HEK293 (cell line): ENCODE measurements at regions not wholly inside any gene's neighbourhood (a gene's known extent, or its start where the extent isn't known, plus 50 kb on each side); places are given as distances from the start of the nearest gene placed in this dataset.

Experiments used
- CTCF ChIA-PET: fragments of 350-600 bp; formaldehyde crosslinking; extraction: SDS; loops from one replicate; lab custom pipeline; 2021; ENCODE audit warnings: antibody characterized with exemption; lab: Yijun Ruan, JAX
- POLR2A ChIA-PET: fragments of 300-600 bp; formaldehyde crosslinking; extraction: SDS; loops from one replicate; lab custom pipeline; 2020; ENCODE audit warnings: antibody characterized with exemption, inconsistent platforms; lab: Yijun Ruan, JAX
- H3K27ac ChIP-seq: fragments of 200-500 bp; sonication (Bioruptor generic); 2 replicates; pipeline ENCODE4 v1.5.1; 2014; ENCODE audit warnings: low read depth, low read length, control low read depth, inconsistent platforms; ENCODE audit errors: extremely low read depth
- H3K36me3 ChIP-seq, 2 experiments: fragments of 200-500 bp in 1 of 2; sonication (Bioruptor generic) in 1 of 2; 1 replicate in 1 of 2; 2 replicates in 1 of 2; pipeline ENCODE4 v1.5.1; 2014 to 2017; ENCODE audit warnings: inconsistent platforms in 2 of 2, low read length in 2 of 2; ENCODE audit not compliant: control insufficient read depth in 2 of 2, insufficient read depth in 1 of 2
- H3K4me1 ChIP-seq: fragments of 200-500 bp; sonication (Bioruptor generic); 2 replicates; pipeline ENCODE4 v1.5.1; 2014; ENCODE audit warnings: mild to moderate bottlenecking, low read length, inconsistent platforms; ENCODE audit not compliant: control insufficient read depth, insufficient read depth
- H3K4me3 ChIP-seq: 2 replicates; pipeline ENCODE4 v1.5.1; 2011; ENCODE audit warnings: low read depth, mild to moderate bottlenecking, control low read depth, low read length, moderate library complexity
- H3K9me3 ChIP-seq: fragments of 200-500 bp; sonication (Bioruptor generic); 2 replicates; pipeline ENCODE4 v1.5.1; 2014; ENCODE audit warnings: low read depth, low read length, inconsistent platforms; ENCODE audit not compliant: control insufficient read depth, insufficient read depth
- HOXC10 ChIP-seq: sonication (generic); formaldehyde crosslinking; IDR thresholded peaks from 2 replicates; pipeline ENCODE4 v1.8.1; 2023; ENCODE audit warnings: mild to moderate bottlenecking, missing genetic modification reagents
- HOXD13 ChIP-seq: sonication (generic); formaldehyde crosslinking; IDR thresholded peaks from 2 replicates; pipeline ENCODE4 v1.8.0; 2022; ENCODE audit warnings: missing genetic modification reagents, borderline replicate concordance
- SCRT2 ChIP-seq: fragments of 450-650 bp; formaldehyde crosslinking; IDR thresholded peaks from 2 replicates; pipeline ENCODE4 v1.5.1; 2016; ENCODE audit warnings: missing biosample characterization, missing genetic modification characterization
- SP3 ChIP-seq: fragments of 450-650 bp; formaldehyde crosslinking; IDR thresholded peaks from 2 replicates; pipeline ENCODE4 v1.5.1; 2016; ENCODE audit warnings: missing biosample characterization, missing genetic modification characterization
- TCF7L2 ChIP-seq: IDR thresholded peaks from 2 replicates; pipeline ENCODE4 v1.6.1; 2011; ENCODE audit warnings: low read depth, mild to moderate bottlenecking, inconsistent platforms, low read length, moderate library complexity, borderline replicate concordance
- YY1 ChIP-seq: fragments of 450-650 bp; formaldehyde crosslinking; IDR thresholded peaks from 2 replicates; pipeline ENCODE4 v1.5.1; 2018; ENCODE audit warnings: missing biosample characterization, missing genetic modification characterization
- ZBTB1 ChIP-seq: fragments of 450-650 bp; formaldehyde crosslinking; IDR thresholded peaks from 2 replicates; pipeline ENCODE4 v1.5.1; 2016; ENCODE audit warnings: missing biosample characterization, missing genetic modification characterization
- ZFP3 ChIP-seq: fragments of 450-650 bp; formaldehyde crosslinking; IDR thresholded peaks from 2 replicates; pipeline ENCODE4 v1.5.1; 2016; ENCODE audit warnings: low read depth, missing biosample characterization, missing genetic modification characterization
- ZNF112 ChIP-seq: fragments of 450-650 bp; formaldehyde crosslinking; IDR thresholded peaks from 2 replicates; pipeline ENCODE4 v1.5.0; 2017; ENCODE audit warnings: missing biosample characterization, missing genetic modification characterization
- ZNF133 ChIP-seq: fragments of 450-650 bp; formaldehyde crosslinking; IDR thresholded peaks from 2 replicates; pipeline ENCODE4 v1.5.1; 2016; ENCODE audit warnings: missing biosample characterization, missing genetic modification characterization
- ZNF19 ChIP-seq: fragments of 450-650 bp; formaldehyde crosslinking; IDR thresholded peaks from 2 replicates; pipeline ENCODE4; 2016; ENCODE audit warnings: missing biosample characterization, missing genetic modification characterization, low read depth
- ZNF341 ChIP-seq: fragments of 450-650 bp; formaldehyde crosslinking; IDR thresholded peaks from 2 replicates; pipeline ENCODE4; 2016; ENCODE audit warnings: low read depth, missing biosample characterization, missing genetic modification characterization
- ZNF350 ChIP-seq: fragments of 450-650 bp; formaldehyde crosslinking; IDR thresholded peaks from 2 replicates; pipeline ENCODE4 v1.5.0; 2017; ENCODE audit warnings: missing biosample characterization, mild to moderate bottlenecking, missing genetic modification characterization
- ZNF37A ChIP-seq: fragments of 450-650 bp; IDR thresholded peaks from 2 replicates; pipeline ENCODE4 v1.5.1; 2018; ENCODE audit warnings: missing biosample characterization, missing genetic modification characterization
- ZNF670 ChIP-seq: fragments of 450-650 bp; formaldehyde crosslinking; IDR thresholded peaks from 2 replicates; pipeline ENCODE4 v1.5.1; 2016; ENCODE audit warnings: missing biosample characterization, missing genetic modification characterization, low read depth
- ZNF677 ChIP-seq: fragments of 450-650 bp; IDR thresholded peaks from 2 replicates; pipeline ENCODE4 v1.5.0; 2018; ENCODE audit warnings: missing biosample characterization, mild to moderate bottlenecking, missing genetic modification characterization, moderate library complexity
- ZSCAN23 ChIP-seq: fragments of 450-650 bp; formaldehyde crosslinking; IDR thresholded peaks from 2 replicates; pipeline ENCODE4 v1.5.1; 2016; ENCODE audit warnings: missing biosample characterization, missing genetic modification characterization
- ZXDB ChIP-seq: fragments of 450-650 bp; formaldehyde crosslinking; IDR thresholded peaks from 2 replicates; pipeline ENCODE4 v1.5.1; 2016; ENCODE audit warnings: missing biosample characterization, missing genetic modification characterization
- TF ChIP-seq, protein P1 (sequence below): fragments of 450-650 bp; formaldehyde crosslinking; IDR thresholded peaks from 2 replicates; pipeline ENCODE4 v1.5.1; 2016; ENCODE audit warnings: missing biosample characterization, missing genetic modification characterization
- TF ChIP-seq, protein P2 (sequence below): fragments of 450-650 bp; formaldehyde crosslinking; IDR thresholded peaks from 2 replicates; pipeline ENCODE4 v1.5.1; 2016; ENCODE audit warnings: missing biosample characterization, missing genetic modification characterization
- TF ChIP-seq, protein P3 (sequence below): fragments of 450-650 bp; formaldehyde crosslinking; IDR thresholded peaks from 2 replicates; pipeline ENCODE4 v1.5.1; 2016; ENCODE audit warnings: missing biosample characterization, missing genetic modification characterization
- TF ChIP-seq, protein P4 (sequence below): sonication (generic); formaldehyde crosslinking; IDR thresholded peaks from 2 replicates; pipeline ENCODE4 v1.8.1; 2022; ENCODE audit warnings: mild to moderate bottlenecking, moderate library complexity, missing genetic modification reagents
- TF ChIP-seq, protein P5 (sequence below): fragments of 450-650 bp; formaldehyde crosslinking; IDR thresholded peaks from 2 replicates; pipeline ENCODE4 v1.5.1; 2016; ENCODE audit warnings: missing biosample characterization, missing genetic modification characterization

DNA sequence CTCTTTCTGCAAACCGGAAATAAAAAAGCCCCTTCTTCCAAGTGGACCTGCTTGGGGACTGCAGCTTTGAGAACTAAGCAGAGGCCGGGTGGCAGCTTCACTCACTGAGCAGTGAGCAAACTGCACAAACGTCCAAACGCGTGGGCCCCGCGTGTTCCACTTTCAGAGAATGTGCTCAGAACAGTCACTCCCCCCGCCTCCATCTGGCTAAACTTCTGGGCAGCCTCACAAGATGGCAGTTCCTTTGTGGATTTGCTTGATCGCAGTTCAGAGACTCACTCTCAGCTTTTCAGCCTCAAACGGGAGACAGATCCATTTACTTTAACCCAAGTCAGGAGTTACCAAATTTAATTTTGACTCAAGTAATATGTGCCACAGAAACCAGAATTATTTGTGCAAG lies 216.6 kb downstream of the TLE1 start:
- Histone ChIP-seq H3K4me3 (no peak overlapping the region), H3K27ac (no peak overlapping the region), H3K4me1 (no peaks in the 10 kb centered on the region), H3K9me3 (no peaks in the 10 kb centered on the region), H3K36me3 (no peaks in the 10 kb centered on the region)
- ChIA-PET CTCF (no interaction called here), POLR2A (no interaction called here)
- TF ChIP-seq ZNF19 (tag by site-specific recombination) (no peak), ZSCAN23 (tag by site-specific recombination) (no peak), HOXC10 (CRISPR knock-in tag) (no peak), ZNF350 (tag by site-specific recombination) (no peak), ZNF341 (no peak), ZFP3 (tag by site-specific recombination) (no peak), ZNF37A (no peak)
- TF ChIP-seq, protein P1, sequence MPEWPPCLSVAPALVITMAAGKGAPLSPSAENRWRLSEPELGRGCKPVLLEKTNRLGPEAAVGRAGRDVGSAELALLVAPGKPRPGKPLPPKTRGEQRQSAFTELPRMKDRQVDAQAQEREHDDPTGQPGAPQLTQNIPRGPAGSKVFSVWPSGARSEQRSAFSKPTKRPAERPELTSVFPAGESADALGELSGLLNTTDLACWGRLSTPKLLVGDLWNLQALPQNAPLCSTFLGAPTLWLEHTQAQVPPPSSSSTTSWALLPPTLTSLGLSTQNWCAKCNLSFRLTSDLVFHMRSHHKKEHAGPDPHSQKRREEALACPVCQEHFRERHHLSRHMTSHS (tag by site-specific recombination), result no peak
- TF ChIP-seq, protein P2, sequence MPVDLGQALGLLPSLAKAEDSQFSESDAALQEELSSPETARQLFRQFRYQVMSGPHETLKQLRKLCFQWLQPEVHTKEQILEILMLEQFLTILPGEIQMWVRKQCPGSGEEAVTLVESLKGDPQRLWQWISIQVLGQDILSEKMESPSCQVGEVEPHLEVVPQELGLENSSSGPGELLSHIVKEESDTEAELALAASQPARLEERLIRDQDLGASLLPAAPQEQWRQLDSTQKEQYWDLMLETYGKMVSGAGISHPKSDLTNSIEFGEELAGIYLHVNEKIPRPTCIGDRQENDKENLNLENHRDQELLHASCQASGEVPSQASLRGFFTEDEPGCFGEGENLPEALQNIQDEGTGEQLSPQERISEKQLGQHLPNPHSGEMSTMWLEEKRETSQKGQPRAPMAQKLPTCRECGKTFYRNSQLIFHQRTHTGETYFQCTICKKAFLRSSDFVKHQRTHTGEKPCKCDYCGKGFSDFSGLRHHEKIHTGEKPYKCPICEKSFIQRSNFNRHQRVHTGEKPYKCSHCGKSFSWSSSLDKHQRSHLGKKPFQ (tag by site-specific recombination), result no peak
- TF ChIP-seq, protein P3, sequence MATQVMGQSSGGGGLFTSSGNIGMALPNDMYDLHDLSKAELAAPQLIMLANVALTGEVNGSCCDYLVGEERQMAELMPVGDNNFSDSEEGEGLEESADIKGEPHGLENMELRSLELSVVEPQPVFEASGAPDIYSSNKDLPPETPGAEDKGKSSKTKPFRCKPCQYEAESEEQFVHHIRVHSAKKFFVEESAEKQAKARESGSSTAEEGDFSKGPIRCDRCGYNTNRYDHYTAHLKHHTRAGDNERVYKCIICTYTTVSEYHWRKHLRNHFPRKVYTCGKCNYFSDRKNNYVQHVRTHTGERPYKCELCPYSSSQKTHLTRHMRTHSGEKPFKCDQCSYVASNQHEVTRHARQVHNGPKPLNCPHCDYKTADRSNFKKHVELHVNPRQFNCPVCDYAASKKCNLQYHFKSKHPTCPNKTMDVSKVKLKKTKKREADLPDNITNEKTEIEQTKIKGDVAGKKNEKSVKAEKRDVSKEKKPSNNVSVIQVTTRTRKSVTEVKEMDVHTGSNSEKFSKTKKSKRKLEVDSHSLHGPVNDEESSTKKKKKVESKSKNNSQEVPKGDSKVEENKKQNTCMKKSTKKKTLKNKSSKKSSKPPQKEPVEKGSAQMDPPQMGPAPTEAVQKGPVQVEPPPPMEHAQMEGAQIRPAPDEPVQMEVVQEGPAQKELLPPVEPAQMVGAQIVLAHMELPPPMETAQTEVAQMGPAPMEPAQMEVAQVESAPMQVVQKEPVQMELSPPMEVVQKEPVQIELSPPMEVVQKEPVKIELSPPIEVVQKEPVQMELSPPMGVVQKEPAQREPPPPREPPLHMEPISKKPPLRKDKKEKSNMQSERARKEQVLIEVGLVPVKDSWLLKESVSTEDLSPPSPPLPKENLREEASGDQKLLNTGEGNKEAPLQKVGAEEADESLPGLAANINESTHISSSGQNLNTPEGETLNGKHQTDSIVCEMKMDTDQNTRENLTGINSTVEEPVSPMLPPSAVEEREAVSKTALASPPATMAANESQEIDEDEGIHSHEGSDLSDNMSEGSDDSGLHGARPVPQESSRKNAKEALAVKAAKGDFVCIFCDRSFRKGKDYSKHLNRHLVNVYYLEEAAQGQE (tag by site-specific recombination), result no peak
- TF ChIP-seq, protein P4, sequence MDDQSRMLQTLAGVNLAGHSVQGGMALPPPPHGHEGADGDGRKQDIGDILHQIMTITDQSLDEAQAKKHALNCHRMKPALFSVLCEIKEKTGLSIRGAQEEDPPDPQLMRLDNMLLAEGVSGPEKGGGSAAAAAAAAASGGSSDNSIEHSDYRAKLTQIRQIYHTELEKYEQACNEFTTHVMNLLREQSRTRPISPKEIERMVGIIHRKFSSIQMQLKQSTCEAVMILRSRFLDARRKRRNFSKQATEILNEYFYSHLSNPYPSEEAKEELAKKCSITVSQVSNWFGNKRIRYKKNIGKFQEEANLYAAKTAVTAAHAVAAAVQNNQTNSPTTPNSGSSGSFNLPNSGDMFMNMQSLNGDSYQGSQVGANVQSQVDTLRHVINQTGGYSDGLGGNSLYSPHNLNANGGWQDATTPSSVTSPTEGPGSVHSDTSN (CRISPR knock-in tag), result no peak

DNA sequence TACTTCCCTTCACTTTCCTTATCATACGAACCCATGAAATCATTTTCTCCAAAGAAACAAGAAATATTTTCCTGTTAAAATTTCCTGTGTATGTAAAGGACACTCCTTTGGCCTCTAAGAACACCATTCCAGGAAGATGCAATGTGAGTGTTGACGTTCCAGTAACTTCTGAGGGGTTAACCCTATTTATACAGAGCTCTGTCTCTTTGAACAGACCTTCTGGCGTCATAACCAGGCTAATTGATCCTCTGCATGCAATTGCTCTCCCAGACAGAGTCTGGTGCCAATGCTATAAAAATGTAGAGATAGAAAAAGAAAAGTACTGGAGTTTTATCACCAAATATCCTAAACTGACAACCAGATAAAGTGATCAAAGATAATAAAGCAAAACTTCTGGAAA lies 218.5 kb downstream of the TLE1 start:
- no peak overlapping the region for H3K4me3 ChIP-seq
- TF ChIP-seq ZNF677 (tag by site-specific recombination), result no peak
- no peak for TF ChIP-seq ZXDB (tag by site-specific recombination)
- TF ChIP-seq SP3, result no peak
- TF ChIP-seq HOXD13, result no peak
- TF ChIP-seq ZNF670 (tag by site-specific recombination), result no peak
- TF ChIP-seq YY1 (tag by site-specific recombination), result no peak
- no peak for TF ChIP-seq SCRT2
- TF ChIP-seq, protein P5, sequence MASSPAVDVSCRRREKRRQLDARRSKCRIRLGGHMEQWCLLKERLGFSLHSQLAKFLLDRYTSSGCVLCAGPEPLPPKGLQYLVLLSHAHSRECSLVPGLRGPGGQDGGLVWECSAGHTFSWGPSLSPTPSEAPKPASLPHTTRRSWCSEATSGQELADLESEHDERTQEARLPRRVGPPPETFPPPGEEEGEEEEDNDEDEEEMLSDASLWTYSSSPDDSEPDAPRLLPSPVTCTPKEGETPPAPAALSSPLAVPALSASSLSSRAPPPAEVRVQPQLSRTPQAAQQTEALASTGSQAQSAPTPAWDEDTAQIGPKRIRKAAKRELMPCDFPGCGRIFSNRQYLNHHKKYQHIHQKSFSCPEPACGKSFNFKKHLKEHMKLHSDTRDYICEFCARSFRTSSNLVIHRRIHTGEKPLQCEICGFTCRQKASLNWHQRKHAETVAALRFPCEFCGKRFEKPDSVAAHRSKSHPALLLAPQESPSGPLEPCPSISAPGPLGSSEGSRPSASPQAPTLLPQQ (tag by site-specific recombination), result no peak
- TF ChIP-seq TCF7L2, result no peak; the same call in 1 of the 2 replicates
- no peak for TF ChIP-seq ZBTB1 (tag by site-specific recombination)
- no peak for TF ChIP-seq ZNF133 (tag by site-specific recombination)
- TF ChIP-seq ZNF112 (tag by site-specific recombination), result no peak

More for the DNA sequence above, 218.5 kb downstream of the TLE1 start:
- no peaks in the 10 kb centered on the region for H3K36me3 ChIP-seq
- CTCF ChIA-PET, result interaction anchor here (0.6 kb wide), 1 partner anchor 199 kb away, joined by 3 read pairs; no protein-coding TSS in a partner anchor
- H3K27ac ChIP-seq, result no peak overlapping the region
- H3K9me3 ChIP-seq, result no peaks in the 10 kb centered on the region
- POLR2A ChIA-PET, result no interaction called here
- no peaks in the 10 kb centered on the region for H3K4me1 ChIP-seq
